HG03575 (cell line): ENCODE measurements at regions not wholly inside any gene's neighbourhood (a gene's known extent, or its start where the extent isn't known, plus 50 kb on each side); places are given as distances from the start of the nearest gene placed in this dataset.
"Not testable (repeated sequence)": the region's sequence is repeated elsewhere in the genome, so short reads cannot be mapped to it uniquely, and the experiment has no call there.

Experiments used
- ATAC-seq: cut with Tn5 transposase; IDR thresholded peaks from one replicate; pipeline ENCODE4 v1.9.1; 2021; ENCODE audit not compliant: unreplicated experiment, insufficient number of reproducible peaks, low FRiP score; ENCODE audit errors: extremely low read depth

- ATAC-seq, result no peak
Measured at GRCh38 chr4:110365761-110366160, 110.2 kb upstream of the ENPEP start.

- no peak for ATAC-seq
Measured at GRCh38 chr4:110364911-110365520, 110.9 kb upstream of the ENPEP start.

- no peak for ATAC-seq
Measured at GRCh38 chr4:110361921-110362320, 114.0 kb upstream of the ENPEP start.

GRCh38 chr4:110359076-110359475 lies 116.9 kb upstream of the ENPEP start:
- no peak for ATAC-seq

GRCh38 chr4:110357521-110357920 lies 118.4 kb upstream of the ENPEP start:
- ATAC-seq, result no peak

GRCh38 chr4:110354460-110354859 lies 121.5 kb upstream of the ENPEP start:
- ATAC-seq, result no peak

- no peak for ATAC-seq
Measured at GRCh38 chr4:110352670-110353442, 123.1 kb upstream of the ENPEP start.

- no peak for ATAC-seq
Measured at GRCh38 chr4:110348711-110349383, 127.1 kb upstream of the ENPEP start.

GRCh38 chr4:110347805-110348204 lies 128.2 kb upstream of the ENPEP start:
- no peak for ATAC-seq

GRCh38 chr4:110344165-110344564 lies 131.8 kb upstream of the ENPEP start:
- no peak for ATAC-seq

- no peak for ATAC-seq
Measured at GRCh38 chr4:110343534-110343933, 132.4 kb upstream of the ENPEP start.

GRCh38 chr4:110341118-110341517 lies 134.8 kb upstream of the ENPEP start:
- ATAC-seq, result peak; percentile 59

- no peak for ATAC-seq
Measured at GRCh38 chr4:110335399-110335798, 137.0 kb upstream of the ELOVL6 start.

- ATAC-seq, result no peak
Measured at GRCh38 chr4:110332483-110332882, 134.1 kb upstream of the ELOVL6 start.

GRCh38 chr4:110326426-110326825 lies 128.0 kb upstream of the ELOVL6 start:
- ATAC-seq, result not testable (repeated sequence)

GRCh38 chr4:110310795-110311194 lies 112.4 kb upstream of the ELOVL6 start:
- ATAC-seq, result no peak

GRCh38 chr4:110309675-110310074 lies 111.3 kb upstream of the ELOVL6 start:
- ATAC-seq, result no peak

GRCh38 chr4:110306303-110306702 lies 107.9 kb upstream of the ELOVL6 start:
- no peak for ATAC-seq

- ATAC-seq, result no peak
Measured at GRCh38 chr4:110305455-110305854, 107.0 kb upstream of the ELOVL6 start.

- ATAC-seq, result peak; percentile 78
Measured at GRCh38 chr4:110296892-110297291, 98.5 kb upstream of the ELOVL6 start.
